H9 (cell line): ENCODE measurements at regions not wholly inside any gene's neighbourhood (a gene's known extent, or its start where the extent isn't known, plus 50 kb on each side); places are given as distances from the start of the nearest gene placed in this dataset.

Experiments
- DNase-seq: peaks from one replicate; pipeline ENCODE4 v3.0.0-alpha.2; 2017
- H2AFZ ChIP-seq: one replicate; pipeline ENCODE4 v1.6.1; 2013; ENCODE audit warnings: mild to moderate bottlenecking, low read length, control low read depth, moderate library complexity
- H2AK5ac ChIP-seq: 2 replicates; pipeline ENCODE4 v1.6.1; 2013; ENCODE audit warnings: low read length, control low read depth, mixed read lengths; ENCODE audit not compliant: insufficient read length
- H2BK120ac ChIP-seq: one replicate; pipeline ENCODE4 v1.6.1; 2013; ENCODE audit warnings: low read depth, mild to moderate bottlenecking, low read length, control low read depth, inconsistent platforms; ENCODE audit not compliant: poor library complexity, severe bottlenecking
- H2BK12ac ChIP-seq: 2 replicates; pipeline ENCODE4 v1.6.1; 2013; ENCODE audit warnings: low read length, control low read depth, mixed read lengths, low read depth; ENCODE audit not compliant: insufficient read length
- H2BK15ac ChIP-seq: 2 replicates; pipeline ENCODE4 v1.6.1; 2013; ENCODE audit warnings: low read depth, low read length, control low read depth
- H2BK20ac ChIP-seq: one replicate; pipeline ENCODE4 v1.6.1; 2013; ENCODE audit warnings: low read depth, mild to moderate bottlenecking, low read length, control low read depth, inconsistent platforms; ENCODE audit not compliant: poor library complexity, severe bottlenecking
- H2BK5ac ChIP-seq: 2 replicates; pipeline ENCODE4 v1.6.1; 2013; ENCODE audit warnings: low read length, control low read depth, mixed read lengths; ENCODE audit not compliant: insufficient read length
- H3K14ac ChIP-seq: 2 replicates; pipeline ENCODE4 v1.6.1; 2013; ENCODE audit warnings: low read length, control low read depth; ENCODE audit not compliant: insufficient read depth
- H3K18ac ChIP-seq: 2 replicates; pipeline ENCODE4 v1.6.1; 2013; ENCODE audit warnings: low read depth, mild to moderate bottlenecking, mixed read lengths, low read length, control low read depth; ENCODE audit not compliant: insufficient read length
- H3K23ac ChIP-seq: 2 replicates; pipeline ENCODE4 v1.6.1; 2013; ENCODE audit warnings: low read length, control low read depth, mixed read lengths, low read depth; ENCODE audit not compliant: insufficient read length
- H3K23me2 ChIP-seq: 2 replicates; pipeline ENCODE4 v1.6.1; 2013; ENCODE audit warnings: low read depth, mild to moderate bottlenecking, mixed read lengths, low read length, control low read depth; ENCODE audit not compliant: insufficient read length, poor library complexity, severe bottlenecking
- H3K27ac ChIP-seq: 2 replicates; pipeline ENCODE4 v1.5.1; 2013; ENCODE audit warnings: low read length, control low read depth, mixed read lengths, low read depth; ENCODE audit not compliant: insufficient read length
- H3K27me3 ChIP-seq: 2 replicates; pipeline ENCODE4 v1.6.1; 2013; ENCODE audit warnings: low read length, control low read depth, inconsistent platforms; ENCODE audit not compliant: insufficient read depth
- H3K4ac ChIP-seq: 2 replicates; pipeline ENCODE4 v1.6.1; 2013; ENCODE audit warnings: low read depth, mild to moderate bottlenecking, control low read depth, inconsistent platforms, low read length, moderate library complexity
- H3K4me1 ChIP-seq: 2 replicates; pipeline ENCODE4 v1.6.1; 2013; ENCODE audit warnings: low read length, control low read depth, inconsistent platforms; ENCODE audit not compliant: insufficient read depth
- H3K4me2 ChIP-seq: 2 replicates; pipeline ENCODE4 v1.6.1; 2013; ENCODE audit warnings: low read length, control low read depth, mixed read lengths; ENCODE audit not compliant: insufficient read length, insufficient read depth
- H3K56ac ChIP-seq: 2 replicates; pipeline ENCODE4 v1.6.1; 2013; ENCODE audit warnings: low read depth, mild to moderate bottlenecking, mixed read lengths, low read length, control low read depth; ENCODE audit not compliant: insufficient read length
- H3K79me1 ChIP-seq: 2 replicates; pipeline ENCODE4 v1.6.1; 2013; ENCODE audit warnings: low read depth, mild to moderate bottlenecking, moderate library complexity, low read length, control low read depth, inconsistent platforms; ENCODE audit not compliant: insufficient read depth, poor library complexity, severe bottlenecking
- H3K79me2 ChIP-seq: 2 replicates; pipeline ENCODE4 v1.6.1; 2013; ENCODE audit warnings: low read length, control low read depth, inconsistent platforms; ENCODE audit not compliant: insufficient read depth
- H3K9ac ChIP-seq: 2 replicates; pipeline ENCODE4 v1.6.1; 2013; ENCODE audit warnings: low read length, control low read depth, mixed read lengths; ENCODE audit not compliant: insufficient read length; ENCODE audit errors: extremely low read depth
- H3K9me3 ChIP-seq: one replicate; pipeline ENCODE4 v1.6.1; 2013; ENCODE audit warnings: low read depth, low read length, inconsistent platforms; ENCODE audit not compliant: control insufficient read depth
- H3T11ph ChIP-seq: one replicate; pipeline ENCODE4 v1.6.1; 2013; ENCODE audit warnings: mild to moderate bottlenecking, low read length, control low read depth, inconsistent platforms
- H4K20me1 ChIP-seq: one replicate; pipeline ENCODE4 v1.6.1; 2013; ENCODE audit not compliant: control insufficient read depth, insufficient read length, insufficient read depth
- H4K5ac ChIP-seq: 2 replicates; pipeline ENCODE4 v1.6.1; 2013; ENCODE audit warnings: low read depth, mild to moderate bottlenecking, mixed read lengths, low read length, control low read depth; ENCODE audit not compliant: insufficient read length
- H4K8ac ChIP-seq: replicated peaks from 2 replicates; pipeline ENCODE4 v1.6.1; 2013; ENCODE audit warnings: low read length, control low read depth, mixed read lengths, low read depth; ENCODE audit not compliant: insufficient read length
- H4K91ac ChIP-seq: 2 replicates; pipeline ENCODE4 v1.6.1; 2013; ENCODE audit warnings: low read depth, mild to moderate bottlenecking, moderate library complexity, mixed read lengths, low read length, control low read depth; ENCODE audit not compliant: insufficient read length
- H3K27ac Mint-ChIP-seq, 3 experiments: 2 replicates in 2 of 3; 3 replicates in 1 of 3; pipeline ENCODE4 v1.8.0; 2020 to 2021; ENCODE audit warnings: mixed read lengths in 3 of 3, mild to moderate bottlenecking in 1 of 3, moderate library complexity in 1 of 3
- H3K27me3 Mint-ChIP-seq: 2 replicates; pipeline ENCODE4 v1.8.0; 2021; ENCODE audit warnings: low read depth, mild to moderate bottlenecking, moderate library complexity, mixed read lengths
- H3K36me3 Mint-ChIP-seq, 3 experiments: 2 replicates in 2 of 3; 3 replicates in 1 of 3; pipeline ENCODE4 v1.8.0; 2020 to 2021; ENCODE audit warnings: low read depth in 3 of 3, mixed read lengths in 3 of 3; ENCODE audit not compliant: insufficient read depth in 1 of 3
- H3K4me1 Mint-ChIP-seq, 2 experiments: 2 replicates each; pipeline ENCODE4 v1.8.0; 2020; ENCODE audit warnings: mixed read lengths in 2 of 2
- H3K4me3 Mint-ChIP-seq, 2 experiments: 2 replicates in 1 of 2; 3 replicates in 1 of 2; pipeline ENCODE4 v1.8.0; 2020 to 2021; ENCODE audit warnings: mild to moderate bottlenecking in 2 of 2, mixed read lengths in 2 of 2, moderate library complexity in 1 of 2
- H3K9me3 Mint-ChIP-seq, 2 experiments: 2 replicates in 1 of 2; 3 replicates in 1 of 2; pipeline ENCODE4 v1.8.0; 2020; ENCODE audit warnings: mild to moderate bottlenecking in 2 of 2, mixed read lengths in 2 of 2, moderate library complexity in 1 of 2
- CTCF ChIP-seq: fragments of 200-600 bp; sonication (generic); conservative IDR thresholded peaks from 3 replicates; pipeline ENCODE4 v1.8.0; 2021; ENCODE audit warnings: antibody characterized with exemption, mild to moderate bottlenecking
- WGBS: extraction: QIAGEN DNeasy Blood & Tissue Kit; methylation state at CpG from one replicate; pipeline ENCODE4 v1.1.7; 2013; ENCODE audit warnings: missing lambda C conversion rate, low lambda C conversion rate, mixed read lengths; ENCODE audit not compliant: insufficient read length; ENCODE audit errors: extremely low coverage; 5-methylcytosine and 5-hydroxymethylcytosine counted together

GRCh38 chr6:98287876-98288275 is 546.5 kb upstream of the POU3F2 start:
- H2BK12ac ChIP-seq: no peak overlapping the region
- no peak overlapping the region for H3K14ac ChIP-seq
- no peak overlapping the region for H4K8ac ChIP-seq
- peaks cover 0 to 9% (median 0%) of the 10 kb centered on the region in 3 experiments; a peak in 3 of 7 replicates for H3K36me3 Mint-ChIP-seq
- H3K9me3 ChIP-seq: no peaks in the 10 kb centered on the region
- no peak overlapping the region for H3K4me2 ChIP-seq
- no peak overlapping the region for H2BK5ac ChIP-seq
- H3K27me3 Mint-ChIP-seq: no peaks in the 10 kb centered on the region
- H3K23ac ChIP-seq: no peak overlapping the region
- no peak for TF ChIP-seq CTCF
- no peak overlapping the region for H3T11ph ChIP-seq
- H2BK120ac ChIP-seq: no peak overlapping the region
- H3K79me2 ChIP-seq: no peaks in the 10 kb centered on the region
- no CpG with 5 or more reads among the region's 3 CpGs for WGBS
- H2AK5ac ChIP-seq: no peak overlapping the region
- H3K4me1 Mint-ChIP-seq: no peaks in the 10 kb centered on the region
- no peaks in the 10 kb centered on the region for H3K23me2 ChIP-seq
- no peak overlapping the region for H3K27ac Mint-ChIP-seq
- H3K9me3 Mint-ChIP-seq: peaks cover 4 to 6% of the 10 kb centered on the region in 2 experiments; a peak in 2 of 5 replicates
- H3K4ac ChIP-seq: no peak overlapping the region
- no peak overlapping the region for H3K56ac ChIP-seq
- H2BK20ac ChIP-seq: no peak overlapping the region
- H2BK15ac ChIP-seq: no peak overlapping the region
- no peaks in the 10 kb centered on the region for H3K79me1 ChIP-seq
- no peak overlapping the region for H3K18ac ChIP-seq
- no peak overlapping the region for H3K9ac ChIP-seq
- no peak overlapping the region for H3K4me3 Mint-ChIP-seq
- H2AFZ ChIP-seq: no peak overlapping the region
- H3K27me3 ChIP-seq: no peaks in the 10 kb centered on the region
- H4K20me1 ChIP-seq: no peaks in the 10 kb centered on the region
- DNase-seq: no peak
- no peak overlapping the region for H4K91ac ChIP-seq
- H3K27ac ChIP-seq: no peak overlapping the region
- H4K5ac ChIP-seq: no peak overlapping the region
- H3K4me1 ChIP-seq: no peaks in the 10 kb centered on the region
